ENCODE measurements at regions not wholly inside any gene's neighbourhood (a gene's known extent, or its start where the extent isn't known, plus 50 kb on each side); places are given as distances from the start of the nearest gene placed in this dataset.
"Not testable (repeated sequence)": the region's sequence is repeated elsewhere in the genome, so short reads cannot be mapped to it uniquely, and the experiment has no call there.

GRCh38 chr12:58117201-58117600 lies 175.8 kb downstream of the ATP23 start:
- H3K4me1 Mint-ChIP-seq (ENCODE audit: low read depth), result no peaks in the 10 kb centered on the region
- POLR2A ChIA-PET, result no interaction called here

GRCh38 chr12:58117667-58118066 lies 176.3 kb downstream of the ATP23 start:
- intact Hi-C loops (cut with micrococcal nuclease), result no loop called here
- Mint-ChIP-seq H3K36me3 (no peaks in the 10 kb centered on the region), H3K4me3 (no peak overlapping the region), H3K27ac (no peak overlapping the region), H3K27me3 (peaks cover 9% of the 10 kb centered on the region), H3K4me1 (ENCODE audit: low read depth) (no peaks in the 10 kb centered on the region), H3K9me3 (no peaks in the 10 kb centered on the region)
- ChIA-PET POLR2A (no interaction called here), CTCF (no interaction called here)
- no peak for DNase-seq

More at GRCh38 chr12:58117201-58117600, 175.8 kb downstream of the ATP23 start:
- H3K27ac Mint-ChIP-seq, result no peak overlapping the region
- H3K4me3 Mint-ChIP-seq, result no peak overlapping the region
- no peaks in the 10 kb centered on the region for H3K9me3 Mint-ChIP-seq
- DNase-seq, result no peak
- CTCF ChIA-PET, result no interaction called here
- intact Hi-C loops (cut with micrococcal nuclease), result no loop called here
- no peaks in the 10 kb centered on the region for H3K36me3 Mint-ChIP-seq
- peaks cover 8% of the 10 kb centered on the region for H3K27me3 Mint-ChIP-seq

GRCh38 chr12:58125761-58126160 lies 184.4 kb downstream of the ATP23 start:
- DNase-seq; intact Hi-C loops (cut with micrococcal nuclease): not testable (repeated sequence)

GRCh38 chr12:58131986-58132755 lies 190.8 kb downstream of the ATP23 start:
- Mint-ChIP-seq H3K27ac (no peak overlapping the region), H3K9me3 (peaks cover 3% of the 10 kb centered on the region), H3K27me3 (peaks cover 4% of the 10 kb centered on the region), H3K4me1 (ENCODE audit: low read depth) (no peaks in the 10 kb centered on the region), H3K36me3 (no peaks in the 10 kb centered on the region), H3K4me3 (no peak overlapping the region)
- ChIA-PET CTCF (no interaction called here), POLR2A (no interaction called here)
- intact Hi-C loops (cut with micrococcal nuclease), result no loop called here
- DNase-seq, result no peak

More at GRCh38 chr12:58125761-58126160, 184.4 kb downstream of the ATP23 start:
- CTCF ChIA-PET; H3K36me3 Mint-ChIP-seq; H3K9me3 Mint-ChIP-seq; POLR2A ChIA-PET; H3K4me3 Mint-ChIP-seq; H3K27ac Mint-ChIP-seq; H3K27me3 Mint-ChIP-seq; H3K4me1 Mint-ChIP-seq (ENCODE audit: low read depth): not testable (repeated sequence)

- H3K36me3 Mint-ChIP-seq, result no peaks in the 10 kb centered on the region
- no peak for DNase-seq
- peaks cover 3% of the 10 kb centered on the region for H3K27me3 Mint-ChIP-seq
- H3K9me3 Mint-ChIP-seq, result no peaks in the 10 kb centered on the region
- H3K4me1 Mint-ChIP-seq (ENCODE audit: low read depth), result no peaks in the 10 kb centered on the region
- intact Hi-C loops (cut with micrococcal nuclease), result no loop called here
- ChIA-PET CTCF (no interaction called here), POLR2A (no interaction called here)
- no peak overlapping the region for H3K27ac Mint-ChIP-seq
- no peak overlapping the region for H3K4me3 Mint-ChIP-seq
Measured at GRCh38 chr12:58138424-58138823, 197.1 kb downstream of the ATP23 start.

GRCh38 chr12:58139894-58140293 lies 198.5 kb downstream of the ATP23 start:
- intact Hi-C loops (cut with micrococcal nuclease), result no loop called here
- ChIA-PET POLR2A (no interaction called here), CTCF (no interaction called here)
- Mint-ChIP-seq H3K4me1 (ENCODE audit: low read depth) (no peaks in the 10 kb centered on the region), H3K9me3 (no peaks in the 10 kb centered on the region), H3K27ac (no peak overlapping the region), H3K36me3 (no peaks in the 10 kb centered on the region), H3K27me3 (peaks cover 4% of the 10 kb centered on the region), H3K4me3 (no peak overlapping the region)
- DNase-seq, result no peak

- DNase-seq, result no peak
- Mint-ChIP-seq H3K4me1 (ENCODE audit: low read depth) (no peaks in the 10 kb centered on the region), H3K9me3 (peaks cover 3% of the 10 kb centered on the region), H3K27me3 (peaks cover 4% of the 10 kb centered on the region), H3K27ac (no peak overlapping the region), H3K4me3 (no peak overlapping the region), H3K36me3 (no peaks in the 10 kb centered on the region)
- POLR2A ChIA-PET, result no interaction called here
- intact Hi-C loops (cut with micrococcal nuclease), result no loop called here
- CTCF ChIA-PET, result no interaction called here
Measured at GRCh38 chr12:58140395-58140794, 199.0 kb downstream of the ATP23 start.

GRCh38 chr12:58142991-58143390 lies 201.6 kb downstream of the ATP23 start:
- intact Hi-C loops (cut with micrococcal nuclease), result no loop called here
- Mint-ChIP-seq H3K9me3 (peaks cover 4% of the 10 kb centered on the region), H3K4me1 (ENCODE audit: low read depth) (no peaks in the 10 kb centered on the region), H3K27me3 (peaks cover 12% of the 10 kb centered on the region), H3K4me3 (no peak overlapping the region), H3K36me3 (no peaks in the 10 kb centered on the region), H3K27ac (no peak overlapping the region)
- ChIA-PET CTCF (no interaction called here), POLR2A (no interaction called here)
- no peak for DNase-seq

GRCh38 chr12:58143498-58143995 lies 202.2 kb downstream of the ATP23 start:
- Mint-ChIP-seq H3K4me1 (ENCODE audit: low read depth) (no peaks in the 10 kb centered on the region), H3K4me3 (no peak overlapping the region), H3K36me3 (no peaks in the 10 kb centered on the region), H3K27ac (no peak overlapping the region), H3K27me3 (peaks cover 11% of the 10 kb centered on the region), H3K9me3 (peaks cover 4% of the 10 kb centered on the region)
- POLR2A ChIA-PET, result no interaction called here
- intact Hi-C loops (cut with micrococcal nuclease), result no loop called here
- CTCF ChIA-PET, result no interaction called here
- no peak for DNase-seq

GRCh38 chr12:58148405-58148804 lies 207.0 kb downstream of the ATP23 start:
- Mint-ChIP-seq H3K36me3 (no peaks in the 10 kb centered on the region), H3K27me3 (peaks cover 16% of the 10 kb centered on the region), H3K4me1 (ENCODE audit: low read depth) (no peaks in the 10 kb centered on the region), H3K4me3 (no peak overlapping the region), H3K9me3 (peaks cover 4% of the 10 kb centered on the region), H3K27ac (no peak overlapping the region)
- ChIA-PET POLR2A (no interaction called here), CTCF (no interaction called here)
- intact Hi-C loops (cut with micrococcal nuclease), result no loop called here
- no peak for DNase-seq

- Mint-ChIP-seq H3K36me3 (no peaks in the 10 kb centered on the region), H3K9me3 (peaks cover 4% of the 10 kb centered on the region), H3K4me1 (ENCODE audit: low read depth) (no peaks in the 10 kb centered on the region), H3K4me3 (no peak overlapping the region), H3K27ac (no peak overlapping the region), H3K27me3 (peaks cover 18% of the 10 kb centered on the region)
- no peak for DNase-seq
- CTCF ChIA-PET, result no interaction called here
- POLR2A ChIA-PET, result no interaction called here
- intact Hi-C loops (cut with micrococcal nuclease), result no loop called here
Measured at GRCh38 chr12:58148976-58149375, 207.6 kb downstream of the ATP23 start.

- Mint-ChIP-seq H3K4me1 (ENCODE audit: low read depth) (no peaks in the 10 kb centered on the region), H3K36me3 (no peaks in the 10 kb centered on the region), H3K27ac (no peak overlapping the region), H3K4me3 (no peak overlapping the region), H3K9me3 (no peaks in the 10 kb centered on the region), H3K27me3 (peaks cover 14% of the 10 kb centered on the region)
- intact Hi-C loops (cut with micrococcal nuclease), result no loop called here
- ChIA-PET CTCF (no interaction called here), POLR2A (no interaction called here)
- DNase-seq, result no peak
Measured at GRCh38 chr12:58154359-58154758, 213.0 kb downstream of the ATP23 start.

- intact Hi-C loops (cut with micrococcal nuclease), result no loop called here
- POLR2A ChIA-PET, result no interaction called here
- no peaks in the 10 kb centered on the region for H3K9me3 Mint-ChIP-seq
- CTCF ChIA-PET, result no interaction called here
- no peaks in the 10 kb centered on the region for H3K4me1 Mint-ChIP-seq (ENCODE audit: low read depth)
- DNase-seq, result no peak
- peaks cover 11% of the 10 kb centered on the region for H3K27me3 Mint-ChIP-seq
- no peaks in the 10 kb centered on the region for H3K36me3 Mint-ChIP-seq
- no peak overlapping the region for H3K27ac Mint-ChIP-seq
- no peak overlapping the region for H3K4me3 Mint-ChIP-seq
Measured at GRCh38 chr12:58156697-58157096, 215.3 kb downstream of the ATP23 start.

Data from activated CD4-positive, alpha-beta memory T cell treated with anti-CD3 and anti-CD28 coated beads for 36 hours (primary cell).